Type B pancreatic cell (in vitro differentiated cells): ENCODE measurements at regions not wholly inside any gene's neighbourhood (a gene's known extent, or its start where the extent isn't known, plus 50 kb on each side); places are given as distances from the start of the nearest gene placed in this dataset.

Source experiments
- DNase-seq: peaks from one replicate; pipeline ENCODE4 v3.0.0; 2021; ENCODE audit warnings: mixed read lengths; ENCODE audit not compliant: unreplicated experiment; ENCODE audit errors: extremely low spot score
- H3K27ac Mint-ChIP-seq: 2 replicates; pipeline ENCODE4 v1.8.0; 2021; ENCODE audit warnings: mild to moderate bottlenecking, mixed read lengths
- H3K27me3 Mint-ChIP-seq: 2 replicates; pipeline ENCODE4 v1.8.0; 2021; ENCODE audit warnings: mixed read lengths
- H3K36me3 Mint-ChIP-seq: 2 replicates; pipeline ENCODE4 v1.8.0; 2021; ENCODE audit warnings: mixed read lengths
- H3K4me1 Mint-ChIP-seq: one replicate; pipeline ENCODE4 v1.8.0; 2021; ENCODE audit warnings: mixed read lengths; ENCODE audit not compliant: unreplicated experiment
- H3K4me3 Mint-ChIP-seq: 2 replicates; pipeline ENCODE4 v1.8.0; 2021; ENCODE audit warnings: mild to moderate bottlenecking, mixed read lengths
- H3K9me3 Mint-ChIP-seq: 2 replicates; pipeline ENCODE4 v1.8.0; 2021; ENCODE audit warnings: mixed read lengths
- CTCF ChIP-seq: fragments of 200-600 bp; sonication (generic); conservative IDR thresholded peaks from 2 replicates; pipeline ENCODE4 v1.5.0; 2021; ENCODE audit warnings: antibody characterized with exemption, mild to moderate bottlenecking

DNA sequence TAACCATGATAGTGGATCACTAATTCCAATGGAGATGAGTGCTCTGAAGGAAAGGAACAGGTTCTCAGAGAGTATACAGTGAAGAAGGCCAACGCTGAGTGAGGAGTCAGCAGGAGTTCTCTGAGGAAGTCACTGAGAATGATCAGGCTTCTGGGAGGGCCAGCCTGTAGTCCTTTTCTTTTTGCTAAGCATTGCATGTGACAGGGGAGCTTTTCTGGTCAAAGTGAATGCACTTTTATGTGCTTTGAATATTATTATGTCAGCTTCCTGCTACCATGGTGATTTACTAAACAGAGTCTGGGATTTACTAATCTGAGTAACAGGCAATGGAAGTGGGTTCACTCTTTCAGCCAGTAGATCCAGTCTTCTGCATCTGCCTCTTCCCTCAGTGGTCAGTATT, 81.1 kb upstream of the SERP2 start:
- DNase-seq, result no peak
- peaks cover 4% of the 10 kb centered on the region for H3K9me3 Mint-ChIP-seq
- no peak overlapping the region for H3K4me3 Mint-ChIP-seq
- no peak for TF ChIP-seq CTCF
- no peak overlapping the region for H3K27ac Mint-ChIP-seq
- no peaks in the 10 kb centered on the region for H3K36me3 Mint-ChIP-seq
- H3K27me3 Mint-ChIP-seq, result peaks cover 19% of the 10 kb centered on the region
- peaks cover 8% of the 10 kb centered on the region for H3K4me1 Mint-ChIP-seq

DNA sequence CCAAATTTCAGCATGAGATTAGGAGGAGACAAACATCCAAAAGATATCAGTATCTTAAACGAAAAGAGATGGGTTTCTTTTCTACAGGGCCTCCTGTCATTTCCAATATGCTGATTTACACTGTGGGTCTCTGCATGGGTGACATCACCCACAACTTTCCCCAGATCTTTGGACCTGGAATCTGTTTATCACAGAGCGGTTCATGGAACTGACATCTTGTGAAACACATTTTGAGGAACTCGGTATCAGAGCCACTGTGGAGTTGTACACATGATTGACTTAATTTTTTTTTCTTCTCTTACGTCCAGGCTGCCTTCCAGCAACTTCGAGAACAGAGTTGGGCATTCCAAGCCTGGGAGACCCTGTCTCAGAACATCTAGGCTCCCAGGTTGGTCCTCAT, 80.2 kb upstream of the SERP2 start:
- H3K27ac Mint-ChIP-seq, result no peak overlapping the region
- H3K36me3 Mint-ChIP-seq, result no peaks in the 10 kb centered on the region
- H3K4me1 Mint-ChIP-seq, result peaks cover 8% of the 10 kb centered on the region
- H3K27me3 Mint-ChIP-seq, result peaks cover 19% of the 10 kb centered on the region
- H3K9me3 Mint-ChIP-seq, result peaks cover 4% of the 10 kb centered on the region
- no peak for DNase-seq
- H3K4me3 Mint-ChIP-seq, result no peak overlapping the region
- TF ChIP-seq CTCF, result no peak

GRCh38 chr13:44293908-44294735, 79.5 kb upstream of the SERP2 start:
- Mint-ChIP-seq H3K36me3 (no peaks in the 10 kb centered on the region), H3K4me1 (peaks cover 9% of the 10 kb centered on the region), H3K4me3 (no peak overlapping the region), H3K27ac (no peak overlapping the region), H3K9me3 (peaks cover 6% of the 10 kb centered on the region), H3K27me3 (peaks cover 20% of the 10 kb centered on the region)
- no peak for DNase-seq
- no peak for TF ChIP-seq CTCF

DNA sequence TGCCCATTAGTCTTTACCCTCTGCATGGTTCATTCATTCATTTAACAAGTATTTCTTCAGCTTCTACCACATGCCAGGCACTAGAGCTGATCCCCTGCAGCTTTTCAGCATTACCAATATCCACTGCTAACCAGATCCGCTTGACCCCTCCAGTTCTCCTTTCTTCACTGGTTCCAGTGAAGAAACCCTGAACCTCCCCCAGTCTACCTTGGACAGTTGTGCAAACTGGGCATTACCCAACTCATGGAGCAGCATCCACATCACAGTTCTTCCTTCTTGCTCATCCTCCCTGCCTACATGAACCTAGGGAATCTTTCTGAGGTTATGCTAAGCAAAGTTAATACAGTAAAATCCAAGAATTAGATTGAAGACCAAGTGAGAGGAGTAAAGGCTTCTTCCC, 78.7 kb upstream of the SERP2 start:
- TF ChIP-seq CTCF, result no peak
- Mint-ChIP-seq H3K36me3 (no peaks in the 10 kb centered on the region), H3K4me1 (peaks cover 12% of the 10 kb centered on the region)

DNA sequence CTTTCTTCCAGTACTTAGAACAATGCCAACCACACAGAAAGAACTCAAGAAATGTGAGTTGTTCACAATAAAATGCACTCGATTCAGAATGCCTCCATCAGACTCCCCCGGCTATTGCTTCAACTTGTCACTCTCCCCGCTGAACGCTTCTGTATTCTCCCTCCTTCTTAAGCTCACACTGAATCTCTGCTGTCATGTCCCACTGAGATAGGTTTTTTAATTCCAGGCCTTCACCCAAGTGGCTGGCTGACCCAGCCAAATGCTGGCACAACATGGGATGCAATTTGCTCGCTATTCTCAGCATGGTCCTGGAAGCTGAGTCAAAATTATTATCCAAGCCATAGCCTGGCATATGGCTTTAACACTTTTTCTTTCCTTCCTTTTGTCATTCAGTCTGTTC, 76.8 kb upstream of the SERP2 start:
- Mint-ChIP-seq H3K27ac (no peak overlapping the region), H3K27me3 (peaks cover 12% of the 10 kb centered on the region), H3K4me1 (peaks cover 17% of the 10 kb centered on the region), H3K36me3 (no peaks in the 10 kb centered on the region), H3K4me3 (no peak overlapping the region), H3K9me3 (peaks cover 8% of the 10 kb centered on the region)
- DNase-seq, result no peak
- TF ChIP-seq CTCF, result no peak

More for the DNA sequence above, 78.7 kb upstream of the SERP2 start:
- H3K27me3 Mint-ChIP-seq, result peaks cover 18% of the 10 kb centered on the region
- peaks cover 8% of the 10 kb centered on the region for H3K9me3 Mint-ChIP-seq
- H3K4me3 Mint-ChIP-seq, result no peak overlapping the region
- no peak for DNase-seq
- H3K27ac Mint-ChIP-seq, result no peak overlapping the region
